Sigmoid colon (tissue), 4 donors: ENCODE measurements at regions not wholly inside any gene's neighbourhood (a gene's known extent, or its start where the extent isn't known, plus 50 kb on each side); places are given as distances from the start of the nearest gene placed in this dataset.

Experiments
- CTCF ChIP-seq, 4 experiments: fragments of 450-650 bp in 3 of 4; fragments of 200-600 bp in 1 of 4; IDR thresholded peaks; one replicate each; pipeline ENCODE4 v1.5.1; 2016 to 2019; ENCODE audit warnings: antibody characterized with exemption in 4 of 4, mild to moderate bottlenecking in 3 of 4, moderate library complexity in 2 of 4
- EP300 ChIP-seq, 4 donors: sonication (generic); formaldehyde crosslinking; IDR thresholded peaks; one replicate each; pipeline ENCODE4 v1.6.1; 2017; ENCODE audit warnings: antibody characterized with exemption in 4 of 4

DNA sequence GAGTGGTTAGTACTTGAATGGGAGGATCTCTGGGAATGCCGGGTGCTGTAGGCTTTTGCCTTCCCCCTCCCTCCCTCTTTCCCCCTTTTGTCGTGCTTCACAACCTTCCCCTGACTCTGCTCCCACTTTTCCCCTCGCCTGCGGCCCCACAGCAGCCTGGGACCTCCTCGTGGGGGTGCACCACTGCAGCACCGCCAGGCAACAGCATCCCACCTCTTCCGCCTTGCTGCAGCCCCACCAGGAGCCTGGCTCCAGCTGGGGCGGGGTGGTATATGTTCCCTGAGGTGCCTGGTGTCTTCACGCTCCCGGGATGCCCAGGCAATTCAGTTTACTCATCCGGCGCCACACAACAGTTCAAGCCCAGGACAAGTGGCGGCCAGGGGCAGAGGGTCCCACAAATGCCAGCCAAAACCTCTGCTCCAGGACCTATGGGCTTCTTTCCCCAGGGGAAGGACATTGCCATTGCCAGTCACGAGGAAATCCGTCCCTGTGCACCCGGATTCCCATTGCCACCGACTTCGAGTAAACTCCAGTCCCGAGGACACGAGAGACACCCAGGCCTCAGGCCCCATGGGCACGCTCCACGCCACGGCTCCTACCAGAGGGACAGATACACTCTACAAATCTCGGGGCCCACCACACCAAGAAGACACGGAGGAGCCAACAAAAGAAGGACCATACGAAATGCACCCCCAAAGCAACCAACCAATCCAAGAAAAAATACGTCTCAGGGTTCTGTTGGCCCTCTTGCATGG, 181.7 kb downstream of the ALG10 start:
- no peak for TF ChIP-seq CTCF (IDR thresholded peaks at IDR 0.05)
- no peak for TF ChIP-seq EP300 (IDR thresholded peaks at IDR 0.05)
